Subcutaneous abdominal adipose tissue (tissue), 5 donors: ENCODE measurements at regions not wholly inside any gene's neighbourhood (a gene's known extent, or its start where the extent isn't known, plus 50 kb on each side); places are given as distances from the start of the nearest gene placed in this dataset.
"Not testable (repeated sequence)": the region's sequence is repeated elsewhere in the genome, so short reads cannot be mapped to it uniquely, and the experiment has no call there.

Experiments
- H3K27ac ChIP-seq: one replicate; pipeline ENCODE4 v1.7.0; 2013; ENCODE audit warnings: low read depth, mild to moderate bottlenecking, inconsistent platforms, low read length, moderate library complexity
- H3K27me3 ChIP-seq, 5 donors: one replicate each; pipeline ENCODE4 v1.7.0; 2013; ENCODE audit warnings: low read length in 5 of 5, inconsistent platforms in 1 of 5; ENCODE audit not compliant: control insufficient read depth in 5 of 5, insufficient read depth in 4 of 5
- H3K36me3 ChIP-seq, 5 donors: one replicate each; pipeline ENCODE4 v1.7.0; 2013; ENCODE audit warnings: low read length in 5 of 5; ENCODE audit not compliant: control insufficient read depth in 5 of 5, insufficient read depth in 5 of 5
- H3K4me1 ChIP-seq, 5 donors: one replicate each; pipeline ENCODE4 v1.7.0; 2013; ENCODE audit warnings: low read length in 5 of 5, mild to moderate bottlenecking in 3 of 5, moderate library complexity in 1 of 5; ENCODE audit not compliant: control insufficient read depth in 5 of 5, insufficient read depth in 5 of 5
- H3K4me3 ChIP-seq, 5 donors: one replicate each; pipeline ENCODE4 v1.7.0; 2013; ENCODE audit warnings: low read length in 5 of 5, low read depth in 1 of 5
- H3K9ac ChIP-seq, 5 donors: one replicate each; pipeline ENCODE4 v1.7.0; 2013; ENCODE audit warnings: low read length in 5 of 5, mild to moderate bottlenecking in 4 of 5, moderate library complexity in 3 of 5
- H3K9me3 ChIP-seq, 5 donors: one replicate each; pipeline ENCODE4 v1.7.0; 2013; ENCODE audit warnings: low read length in 5 of 5; ENCODE audit not compliant: control insufficient read depth in 5 of 5
- donor health status: healthy.
- donor health status: healthy.
- donor health status: healthy.
- donor health status: healthy.
- donor health status: healthy.

GRCh38 chr7:152594801-152595200, 81.1 kb downstream of the XRCC2 start:
- Histone ChIP-seq H3K27ac (no peak overlapping the region), H3K9me3 (no peaks in the 10 kb centered on the region), H3K4me1 (no peaks in the 10 kb centered on the region), H3K9ac (no peak overlapping the region), H3K4me3 (no peak overlapping the region), H3K36me3 (no peaks in the 10 kb centered on the region), H3K27me3 (no peaks in the 10 kb centered on the region)

GRCh38 chr7:152591976-152592375, 84.0 kb downstream of the XRCC2 start:
- no peaks in the 10 kb centered on the region for H3K36me3 ChIP-seq
- H3K27ac ChIP-seq: no peak overlapping the region
- H3K4me3 ChIP-seq: no peak overlapping the region
- no peak overlapping the region for H3K9ac ChIP-seq
- no peaks in the 10 kb centered on the region for H3K9me3 ChIP-seq
- H3K4me1 ChIP-seq: no peaks in the 10 kb centered on the region
- H3K27me3 ChIP-seq: no peaks in the 10 kb centered on the region

GRCh38 chr7:152590481-152590880, 85.5 kb downstream of the XRCC2 start:
- H3K27me3 ChIP-seq: no peaks in the 10 kb centered on the region
- H3K27ac ChIP-seq: no peak overlapping the region
- H3K9me3 ChIP-seq: no peaks in the 10 kb centered on the region
- no peaks in the 10 kb centered on the region for H3K4me1 ChIP-seq
- no peaks in the 10 kb centered on the region for H3K36me3 ChIP-seq
- H3K9ac ChIP-seq: no peak overlapping the region
- H3K4me3 ChIP-seq: no peak overlapping the region

GRCh38 chr7:152589821-152590220, 86.1 kb downstream of the XRCC2 start:
- not testable (repeated sequence) for H3K4me1 ChIP-seq, H3K9me3 ChIP-seq, H3K27me3 ChIP-seq, H3K27ac ChIP-seq, H3K36me3 ChIP-seq, H3K9ac ChIP-seq, H3K4me3 ChIP-seq

- no peak overlapping the region for H3K4me3 ChIP-seq
- no peak overlapping the region for H3K9ac ChIP-seq
- no peak overlapping the region for H3K27ac ChIP-seq
- H3K4me1 ChIP-seq: no peaks in the 10 kb centered on the region
- no peaks in the 10 kb centered on the region for H3K27me3 ChIP-seq
- no peaks in the 10 kb centered on the region for H3K36me3 ChIP-seq
- H3K9me3 ChIP-seq: no peaks in the 10 kb centered on the region
Measured at GRCh38 chr7:152588350-152588749, 87.6 kb downstream of the XRCC2 start.

- Histone ChIP-seq H3K9me3 (no peaks in the 10 kb centered on the region), H3K27me3 (no peaks in the 10 kb centered on the region), H3K36me3 (no peaks in the 10 kb centered on the region), H3K9ac (no peak overlapping the region), H3K4me1 (no peaks in the 10 kb centered on the region), H3K27ac (no peak overlapping the region), H3K4me3 (no peak overlapping the region)
Measured at GRCh38 chr7:152587366-152587765, 88.6 kb downstream of the XRCC2 start.

- H3K27ac ChIP-seq: no peak overlapping the region
- H3K9me3 ChIP-seq: no peaks in the 10 kb centered on the region
- H3K4me1 ChIP-seq: no peaks in the 10 kb centered on the region
- no peak overlapping the region for H3K9ac ChIP-seq
- no peak overlapping the region for H3K4me3 ChIP-seq
- H3K27me3 ChIP-seq: no peaks in the 10 kb centered on the region
- H3K36me3 ChIP-seq: no peaks in the 10 kb centered on the region
Measured at GRCh38 chr7:152583006-152583405, 92.9 kb downstream of the XRCC2 start.

- Histone ChIP-seq H3K9ac (no peak overlapping the region), H3K9me3 (peaks cover 0 to 4% (median 0%) of the 10 kb centered on the region in 5 donors), H3K27ac (no peak overlapping the region), H3K36me3 (no peaks in the 10 kb centered on the region), H3K4me3 (no peak overlapping the region), H3K27me3 (peaks cover 0 to 9% (median 0%) of the 10 kb centered on the region in 5 donors), H3K4me1 (no peaks in the 10 kb centered on the region)
Measured at GRCh38 chr7:152579070-152579469, 96.9 kb downstream of the XRCC2 start.

- Histone ChIP-seq H3K9me3 (peaks cover 0 to 4% (median 0%) of the 10 kb centered on the region in 5 donors), H3K27me3 (peaks cover 0 to 9% (median 0%) of the 10 kb centered on the region in 5 donors), H3K27ac (no peak overlapping the region), H3K36me3 (no peaks in the 10 kb centered on the region), H3K9ac (no peak overlapping the region), H3K4me1 (no peaks in the 10 kb centered on the region), H3K4me3 (no peak overlapping the region)
Measured at GRCh38 chr7:152577339-152577738, 98.6 kb downstream of the XRCC2 start.

GRCh38 chr7:152574892-152575548, 100.9 kb downstream of the XRCC2 start:
- Histone ChIP-seq H3K4me3 (no peak overlapping the region), H3K4me1 (peaks cover 0 to 10% (median 6%) of the 10 kb centered on the region in 5 donors), H3K9ac (no peak overlapping the region), H3K9me3 (peaks cover 0 to 4% (median 0%) of the 10 kb centered on the region in 5 donors), H3K27ac (no peak overlapping the region), H3K36me3 (no peaks in the 10 kb centered on the region), H3K27me3 (peaks cover 0 to 9% (median 0%) of the 10 kb centered on the region in 5 donors)
